ENCODE measurements at regions not wholly inside any gene's neighbourhood (a gene's known extent, or its start where the extent isn't known, plus 50 kb on each side); places are given as distances from the start of the nearest gene placed in this dataset.
"Not testable (repeated sequence)": the region's sequence is repeated elsewhere in the genome, so short reads cannot be mapped to it uniquely, and the experiment has no call there.

- H3K27ac ChIP-seq (ENCODE audit: low read depth, low read length); H3K27me3 ChIP-seq (ENCODE audit: control insufficient read depth, insufficient read depth, low read length); H3K4me3 ChIP-seq (ENCODE audit: low read depth, low read length); POLR2A ChIA-PET; DNase-seq (ENCODE audit: low read depth, low spot score); H3K9me3 ChIP-seq (ENCODE audit: control insufficient read depth, insufficient read depth, low read length); CTCF ChIA-PET: not testable (repeated sequence)
Measured at GRCh38 chr22:10526079-10526478, 5001.9 kb upstream of the OR11H1 start.

DNA sequence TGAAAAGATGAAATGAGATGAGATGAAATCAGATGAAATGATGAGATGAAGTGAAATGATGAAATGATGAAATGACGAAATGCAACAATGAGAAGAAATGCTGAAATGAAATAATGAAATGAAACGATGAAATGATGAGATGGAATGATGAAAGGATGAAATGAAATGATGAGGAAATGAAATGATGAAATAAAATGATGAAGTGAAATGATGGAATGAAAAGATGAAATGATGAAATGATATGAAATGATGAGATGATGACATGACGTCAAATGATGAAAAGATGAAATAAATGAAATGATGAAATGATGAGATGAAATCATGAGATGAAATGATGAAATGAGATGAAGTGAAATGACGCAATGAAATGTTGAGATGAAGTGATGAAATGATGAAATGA is 4996.9 kb upstream of the OR11H1 start:
- H3K27me3 ChIP-seq (ENCODE audit: control insufficient read depth, insufficient read depth, low read length); H3K27ac ChIP-seq (ENCODE audit: low read depth, low read length); H3K4me3 ChIP-seq (ENCODE audit: low read depth, low read length); DNase-seq (ENCODE audit: low read depth, low spot score); CTCF ChIA-PET; H3K9me3 ChIP-seq (ENCODE audit: control insufficient read depth, insufficient read depth, low read length); POLR2A ChIA-PET: not testable (repeated sequence)

DNA sequence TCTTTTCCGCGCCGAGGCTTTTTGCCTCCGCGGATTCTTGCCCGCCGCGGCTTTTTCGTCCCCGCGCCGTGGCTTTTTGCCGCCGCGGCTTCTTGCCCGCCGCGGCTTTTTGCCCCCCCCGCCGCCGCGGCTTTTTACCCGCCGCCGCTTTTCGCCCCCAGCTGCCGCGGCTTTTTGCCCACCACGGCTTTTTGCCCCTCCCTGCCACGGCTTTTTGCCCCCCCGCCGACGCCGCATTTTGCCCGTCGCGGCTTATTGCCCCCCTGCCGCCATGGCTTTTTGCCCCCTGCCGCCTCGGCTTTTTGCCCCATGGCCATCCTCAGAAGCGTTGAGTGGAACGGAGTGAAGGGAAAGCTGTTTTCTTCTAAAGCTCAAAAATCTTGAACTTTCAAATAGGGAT is 4955.5 kb upstream of the OR11H1 start:
- H3K27ac ChIP-seq (ENCODE audit: low read depth, low read length); H3K27me3 ChIP-seq (ENCODE audit: control insufficient read depth, insufficient read depth, low read length); POLR2A ChIA-PET; CTCF ChIA-PET; H3K4me3 ChIP-seq (ENCODE audit: low read depth, low read length); DNase-seq (ENCODE audit: low read depth, low spot score): not testable (repeated sequence)
- H3K9me3 ChIP-seq (ENCODE audit: control insufficient read depth, insufficient read depth, low read length) = peaks cover 11% of the 10 kb centered on the region; the same call in 1 of the 2 replicates

- POLR2A ChIA-PET; H3K9me3 ChIP-seq (ENCODE audit: control insufficient read depth, insufficient read depth, low read length); H3K27me3 ChIP-seq (ENCODE audit: control insufficient read depth, insufficient read depth, low read length); H3K27ac ChIP-seq (ENCODE audit: low read depth, low read length); H3K4me3 ChIP-seq (ENCODE audit: low read depth, low read length); DNase-seq (ENCODE audit: low read depth, low spot score); CTCF ChIA-PET: not testable (repeated sequence)
Measured at GRCh38 chr22:10601071-10601470, 4926.9 kb upstream of the OR11H1 start.

- H3K27ac ChIP-seq (ENCODE audit: low read depth, low read length); POLR2A ChIA-PET; H3K4me3 ChIP-seq (ENCODE audit: low read depth, low read length); H3K9me3 ChIP-seq (ENCODE audit: control insufficient read depth, insufficient read depth, low read length); CTCF ChIA-PET; H3K27me3 ChIP-seq (ENCODE audit: control insufficient read depth, insufficient read depth, low read length); DNase-seq (ENCODE audit: low read depth, low spot score): not testable (repeated sequence)
Measured at GRCh38 chr22:10631961-10632360, 4896.0 kb upstream of the OR11H1 start.

DNA sequence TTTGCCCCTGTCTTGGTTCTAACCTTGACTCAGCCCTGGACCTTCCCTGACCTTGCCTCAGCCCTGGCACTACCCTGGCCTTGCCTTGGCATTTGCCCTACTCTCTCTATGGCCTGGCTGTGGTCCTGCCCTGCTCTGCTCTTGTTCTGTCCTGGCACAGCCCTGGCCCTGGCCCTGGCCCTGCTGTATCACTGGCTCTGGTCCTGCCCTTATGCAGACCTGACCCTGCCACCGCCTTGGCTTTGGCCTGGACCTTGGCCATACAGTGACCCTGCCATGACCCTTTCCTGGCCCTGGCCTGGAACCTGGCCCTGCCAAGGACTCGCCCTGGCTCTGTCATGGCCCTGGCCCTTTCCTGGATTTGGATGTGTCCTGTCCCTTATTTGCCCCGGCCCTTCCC is 4892.7 kb upstream of the OR11H1 start:
- POLR2A ChIA-PET; H3K4me3 ChIP-seq (ENCODE audit: low read depth, low read length); H3K27ac ChIP-seq (ENCODE audit: low read depth, low read length); H3K27me3 ChIP-seq (ENCODE audit: control insufficient read depth, insufficient read depth, low read length); H3K9me3 ChIP-seq (ENCODE audit: control insufficient read depth, insufficient read depth, low read length); DNase-seq (ENCODE audit: low read depth, low spot score); CTCF ChIA-PET: not testable (repeated sequence)

- H3K9me3 ChIP-seq (ENCODE audit: control insufficient read depth, insufficient read depth, low read length); CTCF ChIA-PET; POLR2A ChIA-PET; DNase-seq (ENCODE audit: low read depth, low spot score); H3K4me3 ChIP-seq (ENCODE audit: low read depth, low read length); H3K27ac ChIP-seq (ENCODE audit: low read depth, low read length); H3K27me3 ChIP-seq (ENCODE audit: control insufficient read depth, insufficient read depth, low read length): not testable (repeated sequence)
Measured at GRCh38 chr22:10662818-10663217, 4865.2 kb upstream of the OR11H1 start.

GRCh38 chr22:10673065-10673464 is 4854.9 kb upstream of the OR11H1 start:
- H3K9me3 ChIP-seq (ENCODE audit: control insufficient read depth, insufficient read depth, low read length); H3K27me3 ChIP-seq (ENCODE audit: control insufficient read depth, insufficient read depth, low read length); DNase-seq (ENCODE audit: low read depth, low spot score); POLR2A ChIA-PET; H3K4me3 ChIP-seq (ENCODE audit: low read depth, low read length); CTCF ChIA-PET; H3K27ac ChIP-seq (ENCODE audit: low read depth, low read length): not testable (repeated sequence)

- DNase-seq (ENCODE audit: low read depth, low spot score); H3K27ac ChIP-seq (ENCODE audit: low read depth, low read length); POLR2A ChIA-PET; H3K4me3 ChIP-seq (ENCODE audit: low read depth, low read length); H3K27me3 ChIP-seq (ENCODE audit: control insufficient read depth, insufficient read depth, low read length); CTCF ChIA-PET; H3K9me3 ChIP-seq (ENCODE audit: control insufficient read depth, insufficient read depth, low read length): not testable (repeated sequence)
Measured at GRCh38 chr22:10678720-10679119, 4849.3 kb upstream of the OR11H1 start.

DNA sequence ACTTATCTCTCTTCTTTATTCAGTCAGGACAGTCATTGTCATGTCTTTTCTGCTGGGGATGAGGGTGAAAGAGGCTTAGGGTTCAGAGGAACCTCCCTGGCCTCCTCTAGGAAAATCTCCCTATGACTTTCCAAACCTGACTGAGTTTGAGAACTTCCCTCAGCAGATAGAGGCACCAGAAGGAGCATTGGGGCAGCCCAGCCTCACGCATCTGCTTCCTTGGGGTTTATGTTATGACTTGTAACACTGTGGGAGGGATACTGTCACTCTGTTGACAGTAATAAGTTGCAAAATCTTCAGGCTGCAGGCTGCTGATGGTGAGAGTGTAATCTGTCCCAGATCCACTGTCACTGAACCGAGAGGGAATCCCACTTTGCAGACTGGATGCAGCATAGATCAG is 4842.6 kb upstream of the OR11H1 start:
- CTCF ChIA-PET; H3K27me3 ChIP-seq (ENCODE audit: control insufficient read depth, insufficient read depth, low read length); H3K27ac ChIP-seq (ENCODE audit: low read depth, low read length); POLR2A ChIA-PET; DNase-seq (ENCODE audit: low read depth, low spot score); H3K9me3 ChIP-seq (ENCODE audit: control insufficient read depth, insufficient read depth, low read length); H3K4me3 ChIP-seq (ENCODE audit: low read depth, low read length): not testable (repeated sequence)

DNA sequence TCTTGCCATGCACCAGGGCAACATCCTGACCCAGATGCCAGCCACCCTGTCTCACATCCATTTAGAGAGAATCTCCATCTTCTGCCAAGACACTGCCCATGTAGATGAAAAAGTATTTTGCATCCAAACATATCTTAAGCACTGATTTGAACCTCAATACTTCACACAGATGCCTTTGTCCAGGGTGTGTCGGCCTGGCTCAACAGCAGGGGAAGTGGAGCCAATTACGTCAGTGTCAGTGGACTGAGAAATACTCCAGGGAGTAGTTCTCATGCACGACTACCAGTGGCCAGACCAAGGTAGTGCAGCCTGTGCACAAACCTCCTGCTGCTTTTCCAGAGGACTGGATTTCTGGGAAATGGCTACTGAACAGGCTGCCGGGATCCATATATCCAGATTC is 4840.7 kb upstream of the OR11H1 start:
- H3K27ac ChIP-seq (ENCODE audit: low read depth, low read length); H3K27me3 ChIP-seq (ENCODE audit: control insufficient read depth, insufficient read depth, low read length); DNase-seq (ENCODE audit: low read depth, low spot score); H3K4me3 ChIP-seq (ENCODE audit: low read depth, low read length); CTCF ChIA-PET; POLR2A ChIA-PET; H3K9me3 ChIP-seq (ENCODE audit: control insufficient read depth, insufficient read depth, low read length): not testable (repeated sequence)

DNA sequence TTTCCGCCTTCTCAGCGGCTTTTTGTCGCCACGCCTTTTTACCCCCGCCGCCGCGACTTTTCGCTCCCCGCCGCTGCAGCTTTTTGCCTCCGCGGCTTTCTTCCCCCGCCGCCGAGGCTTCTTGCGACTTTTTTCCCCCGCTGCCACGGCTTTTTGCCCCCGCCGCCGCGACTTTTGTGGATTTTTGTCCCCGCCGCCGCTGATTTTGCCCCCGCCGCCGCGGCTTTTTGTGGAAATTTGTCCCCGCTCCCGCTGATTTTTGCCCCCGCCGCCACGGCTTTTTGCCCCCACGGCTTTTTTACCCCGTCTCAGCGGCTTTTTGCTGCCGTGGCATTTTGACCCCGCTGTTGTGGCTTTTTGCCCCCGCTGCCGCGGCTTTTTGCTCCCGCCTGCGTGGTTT is 4829.2 kb upstream of the OR11H1 start:
- peaks cover 14% of the 10 kb centered on the region for H3K9me3 ChIP-seq (ENCODE audit: control insufficient read depth, insufficient read depth, low read length)
- H3K27ac ChIP-seq (ENCODE audit: low read depth, low read length); DNase-seq (ENCODE audit: low read depth, low spot score); POLR2A ChIA-PET; H3K4me3 ChIP-seq (ENCODE audit: low read depth, low read length); H3K27me3 ChIP-seq (ENCODE audit: control insufficient read depth, insufficient read depth, low read length); CTCF ChIA-PET: not testable (repeated sequence)

DNA sequence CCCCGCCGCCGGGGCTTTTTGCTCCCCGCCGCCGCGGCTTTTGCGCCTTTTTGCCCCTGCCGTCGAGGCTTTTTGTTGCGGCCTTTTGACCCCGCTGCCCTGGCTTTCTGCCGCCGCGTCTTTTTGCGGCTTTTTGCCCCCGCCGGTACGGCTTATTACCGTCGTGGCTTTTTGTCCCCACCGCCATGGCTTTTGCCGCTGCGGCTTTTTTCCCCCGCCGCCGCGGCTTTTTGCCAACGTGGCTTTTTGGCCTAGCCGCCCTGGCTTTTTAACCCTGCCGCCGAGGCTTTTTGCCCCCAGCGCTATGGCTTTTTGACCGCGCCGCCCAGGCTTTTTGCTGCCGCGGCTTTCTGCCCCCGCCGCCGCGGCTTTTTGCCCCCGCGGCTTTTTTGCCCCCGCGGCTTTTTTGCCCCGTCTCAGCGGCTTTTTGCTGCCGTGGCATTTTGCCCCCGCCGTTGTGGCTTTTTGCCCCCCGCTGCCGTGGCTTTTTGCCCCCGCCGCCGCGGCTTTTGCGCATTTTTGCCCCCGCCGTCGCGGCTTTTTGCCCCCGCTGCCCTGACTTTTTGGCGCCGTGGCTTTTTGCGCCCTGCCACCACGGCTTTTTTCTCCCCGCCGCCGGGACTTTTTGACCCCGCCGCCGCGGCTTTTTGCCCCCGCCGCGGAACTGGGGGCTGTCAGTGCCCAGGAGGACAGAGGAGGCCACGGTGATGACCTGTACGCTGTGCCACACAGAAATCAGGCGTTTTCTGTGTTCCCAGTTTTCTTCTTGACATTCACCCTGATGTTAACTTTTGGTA is 4828.5 kb upstream of the OR11H1 start:
- H3K27me3 ChIP-seq (ENCODE audit: control insufficient read depth, insufficient read depth, low read length); CTCF ChIA-PET; H3K27ac ChIP-seq (ENCODE audit: low read depth, low read length); POLR2A ChIA-PET; H3K4me3 ChIP-seq (ENCODE audit: low read depth, low read length); DNase-seq (ENCODE audit: low read depth, low spot score): not testable (repeated sequence)
- peaks cover 14% of the 10 kb centered on the region for H3K9me3 ChIP-seq (ENCODE audit: control insufficient read depth, insufficient read depth, low read length)

All from AG04450 (cell line).